ENCODE measurements at regions not wholly inside any gene's neighbourhood (a gene's known extent, or its start where the extent isn't known, plus 50 kb on each side); places are given as distances from the start of the nearest gene placed in this dataset.

DNA sequence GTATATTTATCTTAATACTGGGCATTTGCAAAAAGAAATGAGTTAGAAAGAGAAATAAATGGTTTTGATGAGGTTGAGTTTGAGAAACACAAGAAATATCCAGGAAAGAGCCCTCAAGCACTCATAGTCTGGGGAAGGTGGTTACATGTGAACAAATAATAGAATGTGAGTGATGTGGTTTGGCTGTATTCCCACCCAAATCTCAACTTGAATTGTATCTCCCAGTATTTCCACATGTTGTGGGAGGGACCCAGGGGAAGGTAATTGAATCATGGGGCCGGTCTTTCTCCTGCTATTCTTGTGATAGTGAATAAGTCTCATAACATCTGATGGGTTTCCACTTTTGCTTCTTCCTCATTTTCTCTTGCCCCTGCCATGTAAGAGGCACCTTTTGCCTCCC is 334.1 kb downstream of the COL12A1 start:
- TF ChIP-seq TCF12 (IDR thresholded peaks at IDR 0.05; ENCODE audit: low read depth) (no peak), EP300 (IDR thresholded peaks at IDR 0.05; ENCODE audit: borderline replicate concordance) (no peak), YY1 (IDR thresholded peaks at IDR 0.05; ENCODE audit: low read depth) (no peak), NFIC (IDR thresholded peaks at IDR 0.05) (no peak), TEAD4 (IDR thresholded peaks at IDR 0.05) (no peak), FOXM1 (IDR thresholded peaks at IDR 0.05; ENCODE audit: borderline replicate concordance, low read depth) (no peak), EGR1 (IDR thresholded peaks at IDR 0.05) (no peak), CEBPB (IDR thresholded peaks at IDR 0.05) (no peak)
- TF ChIP-seq, protein P1, sequence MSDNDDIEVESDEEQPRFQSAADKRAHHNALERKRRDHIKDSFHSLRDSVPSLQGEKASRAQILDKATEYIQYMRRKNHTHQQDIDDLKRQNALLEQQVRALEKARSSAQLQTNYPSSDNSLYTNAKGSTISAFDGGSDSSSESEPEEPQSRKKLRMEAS (IDR thresholded peaks at IDR 0.05) = no peak

All from Ishikawa (cell line).